H4 (cell line): ENCODE measurements at regions not wholly inside any gene's neighbourhood (a gene's known extent, or its start where the extent isn't known, plus 50 kb on each side); places are given as distances from the start of the nearest gene placed in this dataset.
"Not testable (repeated sequence)": the region's sequence is repeated elsewhere in the genome, so short reads cannot be mapped to it uniquely, and the experiment has no call there.

Experiments
- DNase-seq: peaks from one replicate; pipeline ENCODE4 v3.0.0-alpha.2; 2015; ENCODE audit warnings: low spot score

- DNase-seq: no peak
These were observed 114.9 kb upstream of the NANOS1 start for GRCh38 chr10:118914629-118915028.

DNA sequence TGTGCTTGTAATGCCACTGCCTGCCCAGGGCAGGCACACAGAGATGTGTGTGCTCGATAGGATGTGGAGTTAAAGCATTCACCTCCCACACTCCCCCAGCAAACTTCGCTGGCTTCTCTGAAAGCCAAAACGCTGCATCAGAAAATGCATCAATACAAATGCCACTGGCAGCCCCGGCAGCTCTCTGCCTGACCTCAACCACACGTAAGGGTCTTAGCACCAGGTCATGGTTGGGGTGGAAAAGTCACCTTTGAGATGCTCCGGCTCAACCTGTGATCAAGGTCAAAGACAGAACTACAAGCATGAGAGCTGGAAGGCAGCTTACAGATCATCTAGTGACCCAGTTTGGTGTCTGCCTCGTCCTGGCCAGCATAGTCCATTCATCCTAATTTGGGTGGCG lies 114.4 kb upstream of the NANOS1 start:
- no peak for DNase-seq

DNA sequence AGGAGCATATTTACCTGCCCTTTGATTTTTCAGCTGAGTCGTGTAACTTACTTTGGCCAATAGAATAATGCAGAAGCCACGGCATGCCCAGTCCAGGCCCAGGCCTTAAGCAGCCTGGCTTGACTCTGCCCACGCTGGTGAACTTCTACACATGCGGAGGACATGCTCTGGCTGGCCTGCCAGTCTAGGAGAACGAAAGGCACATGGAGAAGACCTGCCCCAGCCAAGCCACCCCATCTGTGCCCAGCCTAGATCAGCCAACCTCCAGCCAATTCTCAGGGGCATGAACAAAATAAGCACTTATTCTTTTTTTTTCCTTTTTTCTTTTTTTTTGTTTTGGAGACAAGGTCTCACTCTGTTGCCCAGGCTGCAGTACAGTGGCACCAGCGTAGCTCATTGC lies 112.7 kb upstream of the NANOS1 start:
- no peak for DNase-seq

DNA sequence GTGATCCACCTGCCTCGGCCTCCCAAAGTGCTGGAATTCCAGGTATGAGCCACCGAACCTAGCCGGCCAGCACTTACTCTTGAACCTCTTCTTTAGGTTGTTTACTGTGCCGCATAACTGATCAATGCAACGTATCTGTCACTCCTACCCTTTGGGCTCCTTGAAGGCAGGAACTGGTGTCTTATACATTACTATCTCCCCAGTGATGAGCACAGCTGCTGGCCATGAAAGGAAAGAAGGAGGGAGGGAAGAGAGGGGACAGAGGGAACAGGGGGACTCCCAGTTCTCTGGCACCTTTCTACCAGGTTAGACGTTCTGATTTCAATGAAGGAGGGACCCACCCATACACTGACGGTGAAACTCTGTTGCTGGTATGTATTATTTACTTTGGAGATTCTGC lies 111.8 kb upstream of the NANOS1 start:
- DNase-seq: no peak

- no peak for DNase-seq
These were observed 111.4 kb upstream of the NANOS1 start for GRCh38 chr10:118918116-118918515.

GRCh38 chr10:118918587-118918986 lies 110.9 kb upstream of the NANOS1 start:
- no peak for DNase-seq

DNA sequence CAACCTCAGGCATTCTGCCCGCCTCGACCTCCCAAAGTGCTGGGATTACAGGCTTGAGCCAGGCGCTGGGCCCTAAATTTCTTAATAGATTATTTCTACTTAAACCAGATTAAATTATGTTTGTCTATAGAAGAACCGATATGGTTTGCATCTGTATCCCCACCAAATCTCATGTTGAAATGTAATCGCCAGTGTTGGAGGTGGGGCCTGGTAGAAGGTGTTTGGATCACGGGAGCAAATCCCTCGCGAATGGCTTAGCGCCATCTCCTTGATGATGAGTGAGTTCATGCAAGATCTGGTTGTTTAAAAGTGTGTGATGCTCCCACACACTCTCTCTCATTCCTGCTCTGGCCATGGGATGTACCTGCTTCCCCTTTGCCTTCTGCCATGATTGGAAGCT lies 109.3 kb upstream of the NANOS1 start:
- no peak for DNase-seq

- no peak for DNase-seq
These were observed 107.3 kb upstream of the NANOS1 start for GRCh38 chr10:118922226-118922625.

GRCh38 chr10:118922972-118923371 lies 106.5 kb upstream of the NANOS1 start:
- DNase-seq: no peak

GRCh38 chr10:118924493-118924892 lies 105.0 kb upstream of the NANOS1 start:
- DNase-seq: no peak

DNA sequence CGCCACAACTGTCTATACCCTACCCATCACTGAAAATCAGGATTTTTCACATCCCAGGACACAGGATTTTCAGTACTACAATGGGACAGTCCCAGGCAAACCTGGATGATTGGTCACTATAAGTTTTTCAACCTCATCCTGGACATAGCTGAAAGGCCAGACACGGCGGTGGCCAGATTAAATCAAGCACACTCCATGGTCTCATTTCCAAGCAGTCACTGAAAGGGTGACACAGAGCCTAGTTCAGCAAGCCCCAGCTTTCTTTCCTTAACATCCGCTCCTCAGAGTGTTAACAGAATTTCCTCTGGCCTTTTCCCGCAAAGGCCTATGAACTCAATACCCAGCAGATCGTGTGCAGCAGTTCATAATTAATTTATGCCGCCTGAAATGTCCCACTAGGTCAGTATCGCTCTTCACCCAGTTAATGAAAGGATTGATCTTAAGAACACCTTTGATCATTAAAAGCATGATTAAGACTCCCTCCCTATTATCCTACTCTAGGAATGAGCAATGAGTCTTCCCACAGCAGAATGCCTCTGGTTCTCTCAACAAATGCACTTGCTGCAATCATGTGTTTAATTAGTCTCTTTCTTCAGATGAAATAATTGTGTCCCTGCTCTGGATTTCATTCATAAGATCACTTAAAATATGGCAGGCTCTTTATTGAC lies 104.0 kb upstream of the NANOS1 start:
- DNase-seq: no peak

- no peak for DNase-seq
These were observed 103.5 kb upstream of the NANOS1 start for GRCh38 chr10:118926072-118926417.

- DNase-seq: no peak
These were observed 103.1 kb upstream of the NANOS1 start for GRCh38 chr10:118926441-118926840.

DNA sequence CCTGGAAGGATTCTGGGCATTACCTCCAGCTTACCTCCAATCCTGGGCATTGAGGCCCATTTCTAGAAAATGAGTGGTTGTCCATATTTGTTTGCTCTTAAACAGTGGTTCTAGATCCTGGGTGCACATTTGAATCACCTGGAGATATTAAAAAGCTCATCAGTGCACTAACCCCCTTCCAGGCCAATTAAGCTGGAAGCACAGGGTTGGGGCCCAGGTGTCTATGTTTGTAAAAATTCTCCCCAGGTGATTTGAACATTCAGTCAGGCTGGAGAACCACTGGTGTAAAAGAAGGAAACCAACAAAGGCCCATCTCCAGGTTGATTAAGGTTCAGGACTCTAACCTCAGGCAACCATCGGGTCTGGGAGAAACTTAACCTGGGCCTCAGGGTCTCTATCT lies 102.6 kb upstream of the NANOS1 start:
- DNase-seq: no peak

DNA sequence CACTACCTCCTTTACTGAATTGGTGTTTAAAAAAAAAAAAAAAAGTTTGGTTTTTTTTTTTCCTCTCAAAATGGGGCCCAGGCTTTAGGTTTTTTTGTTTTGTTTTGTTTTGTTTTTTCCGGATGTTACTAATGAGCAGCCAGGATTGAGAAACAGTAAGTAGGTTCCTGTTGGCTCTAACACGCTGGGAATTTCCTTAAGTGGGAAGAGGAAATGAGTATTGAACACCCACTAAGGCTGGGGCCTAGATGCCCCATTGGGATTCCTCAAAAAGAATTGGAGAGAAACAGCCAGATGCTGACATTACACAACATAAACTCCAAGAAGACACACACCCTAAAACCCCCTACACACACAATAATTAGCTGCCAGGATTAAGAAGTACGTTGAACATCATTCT lies 102.2 kb upstream of the NANOS1 start:
- DNase-seq: no peak

GRCh38 chr10:118930614-118931013 lies 98.9 kb upstream of the NANOS1 start:
- DNase-seq: no peak

GRCh38 chr10:118931436-118931835 lies 98.1 kb upstream of the NANOS1 start:
- DNase-seq: no peak

GRCh38 chr10:118932154-118932553 lies 97.4 kb upstream of the NANOS1 start:
- not testable (repeated sequence) for DNase-seq

- DNase-seq: no peak
These were observed 92.3 kb upstream of the NANOS1 start for GRCh38 chr10:118937226-118937625.

DNA sequence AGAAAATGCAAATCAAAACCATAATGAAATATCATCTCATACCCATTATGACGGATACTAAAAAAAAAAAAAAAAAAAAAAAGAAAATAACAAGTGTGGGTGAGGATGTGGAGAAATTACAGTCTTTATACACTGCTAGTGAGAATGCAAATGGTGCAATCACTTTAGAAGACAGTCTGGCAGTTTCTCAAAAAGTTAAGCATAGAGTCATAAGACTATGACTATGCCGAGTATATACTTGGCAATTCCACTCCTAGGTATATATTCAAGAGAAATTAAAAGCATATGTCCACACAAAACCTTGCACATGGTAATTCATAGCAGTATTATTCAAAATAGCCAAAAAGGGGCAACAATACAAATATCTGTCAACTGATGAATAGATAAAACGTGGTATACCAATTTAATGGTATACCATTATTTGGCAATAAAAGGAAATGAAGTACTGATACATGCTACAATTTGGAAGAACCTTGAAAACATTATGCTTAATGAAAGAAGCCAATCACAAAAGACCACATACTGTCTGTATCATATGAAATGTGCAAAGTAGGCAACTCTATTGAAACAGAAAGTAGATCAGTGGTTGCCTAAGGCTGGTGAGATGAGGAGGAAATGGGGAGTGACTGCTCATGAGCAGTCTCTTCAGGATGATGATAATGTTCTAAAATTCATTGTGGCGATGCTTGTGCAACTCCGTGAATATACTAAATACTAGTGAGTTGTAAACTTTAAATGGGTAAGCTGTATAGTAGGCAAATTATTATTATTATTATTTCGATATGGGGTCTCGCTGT lies 90.1 kb upstream of the NANOS1 start:
- no peak for DNase-seq

DNA sequence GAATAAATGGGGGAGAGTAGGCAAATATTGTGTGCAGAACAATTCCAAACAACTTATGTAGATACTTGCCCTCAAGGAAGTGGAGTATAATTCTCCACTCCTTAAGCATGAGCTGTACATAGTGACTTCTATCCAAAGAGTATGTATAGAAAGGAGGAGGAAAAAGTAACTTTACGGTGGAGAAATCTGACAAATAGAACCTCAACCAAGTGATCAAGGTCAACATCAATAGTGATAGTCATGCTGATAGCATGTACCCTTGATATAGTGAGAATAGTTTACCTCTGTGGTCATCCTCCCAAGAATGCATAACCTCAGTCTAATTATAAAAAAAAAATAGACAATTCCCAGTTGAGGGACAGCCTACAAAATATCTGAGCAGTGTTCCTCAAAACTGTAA lies 89.1 kb upstream of the NANOS1 start:
- no peak for DNase-seq

- DNase-seq: no peak
These were observed 86.3 kb upstream of the NANOS1 start for GRCh38 chr10:118943253-118943652.

GRCh38 chr10:118944959-118945633 lies 84.4 kb upstream of the NANOS1 start:
- no peak for DNase-seq
